ENCODE measurements at regions not wholly inside any gene's neighbourhood (a gene's known extent, or its start where the extent isn't known, plus 50 kb on each side); places are given as distances from the start of the nearest gene placed in this dataset.

- DNase-seq (ENCODE audit: low spot score) = no peak
These were observed 833.4 kb upstream of the ATXN8OS start for GRCh38 chr13:69274231-69274630.

- no peak for DNase-seq (ENCODE audit: low spot score)
These were observed 843.0 kb upstream of the ATXN8OS start for GRCh38 chr13:69264362-69265334.

- DNase-seq (ENCODE audit: low spot score) = peak; percentile 5
These were observed 864.3 kb upstream of the ATXN8OS start for GRCh38 chr13:69243366-69243765.

- no peak for DNase-seq (ENCODE audit: low spot score)
These were observed 873.5 kb upstream of the ATXN8OS start for GRCh38 chr13:69234171-69234570.

- no peak for DNase-seq (ENCODE audit: low spot score)
These were observed 881.2 kb upstream of the ATXN8OS start for GRCh38 chr13:69226427-69226826.

GRCh38 chr13:69221633-69222498 lies 885.8 kb upstream of the ATXN8OS start:
- peak; percentile 6 for DNase-seq (ENCODE audit: low spot score)

- DNase-seq (ENCODE audit: low spot score) = no peak
These were observed 894.2 kb upstream of the ATXN8OS start for GRCh38 chr13:69213396-69213795.

- no peak for DNase-seq (ENCODE audit: low spot score)
These were observed 903.0 kb upstream of the ATXN8OS start for GRCh38 chr13:69204620-69205019.

GRCh38 chr13:69202996-69203395 lies 904.6 kb upstream of the ATXN8OS start:
- DNase-seq (ENCODE audit: low spot score) = no peak

- no peak for DNase-seq (ENCODE audit: low spot score)
These were observed 908.0 kb upstream of the ATXN8OS start for GRCh38 chr13:69199664-69200063.

- no peak for DNase-seq (ENCODE audit: low spot score)
These were observed 908.9 kb upstream of the ATXN8OS start for GRCh38 chr13:69198706-69199105.

- DNase-seq (ENCODE audit: low spot score) = no peak
These were observed 913.5 kb upstream of the ATXN8OS start for GRCh38 chr13:69194130-69194529.

GRCh38 chr13:69180034-69180433 lies 927.6 kb upstream of the ATXN8OS start:
- DNase-seq (ENCODE audit: low spot score) = no peak

GRCh38 chr13:69178000-69178399 lies 929.6 kb upstream of the ATXN8OS start:
- DNase-seq (ENCODE audit: low spot score) = no peak

- no peak for DNase-seq (ENCODE audit: low spot score)
These were observed 939.2 kb upstream of the ATXN8OS start for GRCh38 chr13:69168436-69168835.

GRCh38 chr13:69155136-69155535 lies 952.5 kb upstream of the ATXN8OS start:
- no peak for DNase-seq (ENCODE audit: low spot score)

- no peak for DNase-seq (ENCODE audit: low spot score)
These were observed 965.5 kb upstream of the ATXN8OS start for GRCh38 chr13:69142101-69142500.

- peak; percentile 6 for DNase-seq (ENCODE audit: low spot score)
These were observed 982.6 kb upstream of the ATXN8OS start for GRCh38 chr13:69124996-69125395.

GRCh38 chr13:69109891-69110525 lies 997.6 kb upstream of the ATXN8OS start:
- no peak for DNase-seq (ENCODE audit: low spot score)

- DNase-seq (ENCODE audit: low spot score) = no peak
These were observed 999.1 kb upstream of the ATXN8OS start for GRCh38 chr13:69108486-69108885.

- no peak for DNase-seq (ENCODE audit: low spot score)
These were observed 1000.2 kb upstream of the ATXN8OS start for GRCh38 chr13:69107436-69107835.

- no peak for DNase-seq (ENCODE audit: low spot score)
These were observed 1005.8 kb upstream of the ATXN8OS start for GRCh38 chr13:69101841-69102240.
